AG04449 (cell line): ENCODE measurements at regions not wholly inside any gene's neighbourhood (a gene's known extent, or its start where the extent isn't known, plus 50 kb on each side); places are given as distances from the start of the nearest gene placed in this dataset.

Experiments used
- CTCF ChIA-PET: fragments of 350-600 bp; formaldehyde crosslinking; extraction: SDS; loops from one replicate; lab custom pipeline; 2021; ENCODE audit warnings: antibody characterized with exemption; lab: Yijun Ruan, JAX
- POLR2A ChIA-PET: fragments of 400-600, 350-600 bp; formaldehyde crosslinking; extraction: SDS; loops from one replicate; lab custom pipeline; 2020; ENCODE audit warnings: antibody characterized with exemption, inconsistent platforms; lab: Yijun Ruan, JAX
- DNase-seq: peaks from one replicate; pipeline ENCODE4 v3.0.0-alpha.2; 2010; ENCODE audit warnings: low read depth, low spot score
- H3K4me3 ChIP-seq: 2 replicates; pipeline ENCODE4 v1.5.1; 2011; ENCODE audit warnings: low read depth, mild to moderate bottlenecking, control low read depth, low read length
- TF ChIP-seq, protein P1 (sequence below): IDR thresholded peaks from one replicate; pipeline ENCODE4 v1.5.1; 2011; ENCODE audit warnings: mild to moderate bottlenecking, moderate library complexity, low read length, control low read depth, inconsistent platforms; ENCODE audit not compliant: insufficient read depth; ENCODE audit errors: missing control alignments

DNA sequence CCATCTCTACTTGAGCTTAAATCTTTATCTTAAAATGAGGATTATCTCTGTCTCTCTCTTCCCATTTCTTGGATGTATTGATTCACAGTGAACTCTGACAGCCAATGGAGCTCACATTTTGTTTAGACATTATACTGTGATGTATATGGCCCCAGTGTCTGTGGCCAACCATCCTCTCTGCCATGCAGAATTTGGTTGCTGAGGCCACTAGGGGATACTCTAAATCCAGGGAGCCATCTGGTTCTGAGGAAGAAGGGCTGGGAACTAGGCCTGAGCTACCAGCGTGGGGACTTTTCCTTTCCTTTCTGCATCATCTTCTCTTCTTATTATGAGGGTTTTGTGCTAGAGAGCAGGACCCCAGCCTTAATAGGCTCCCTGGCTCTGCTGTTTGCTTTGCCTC lies 59.1 kb upstream of the RIPOR2 start:
- POLR2A ChIA-PET = no interaction called here
- TF ChIP-seq, protein P1, sequence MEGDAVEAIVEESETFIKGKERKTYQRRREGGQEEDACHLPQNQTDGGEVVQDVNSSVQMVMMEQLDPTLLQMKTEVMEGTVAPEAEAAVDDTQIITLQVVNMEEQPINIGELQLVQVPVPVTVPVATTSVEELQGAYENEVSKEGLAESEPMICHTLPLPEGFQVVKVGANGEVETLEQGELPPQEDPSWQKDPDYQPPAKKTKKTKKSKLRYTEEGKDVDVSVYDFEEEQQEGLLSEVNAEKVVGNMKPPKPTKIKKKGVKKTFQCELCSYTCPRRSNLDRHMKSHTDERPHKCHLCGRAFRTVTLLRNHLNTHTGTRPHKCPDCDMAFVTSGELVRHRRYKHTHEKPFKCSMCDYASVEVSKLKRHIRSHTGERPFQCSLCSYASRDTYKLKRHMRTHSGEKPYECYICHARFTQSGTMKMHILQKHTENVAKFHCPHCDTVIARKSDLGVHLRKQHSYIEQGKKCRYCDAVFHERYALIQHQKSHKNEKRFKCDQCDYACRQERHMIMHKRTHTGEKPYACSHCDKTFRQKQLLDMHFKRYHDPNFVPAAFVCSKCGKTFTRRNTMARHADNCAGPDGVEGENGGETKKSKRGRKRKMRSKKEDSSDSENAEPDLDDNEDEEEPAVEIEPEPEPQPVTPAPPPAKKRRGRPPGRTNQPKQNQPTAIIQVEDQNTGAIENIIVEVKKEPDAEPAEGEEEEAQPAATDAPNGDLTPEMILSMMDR = peak; percentile 17
- no peak overlapping the region for H3K4me3 ChIP-seq
- CTCF ChIA-PET = interaction anchor here (0.7 to 7.2 kb wide), 19 partner anchors 8 to 220 kb away, joined by 3 to 188 read pairs (median 5); no protein-coding TSS in a partner anchor
- DNase-seq = no peak

DNA sequence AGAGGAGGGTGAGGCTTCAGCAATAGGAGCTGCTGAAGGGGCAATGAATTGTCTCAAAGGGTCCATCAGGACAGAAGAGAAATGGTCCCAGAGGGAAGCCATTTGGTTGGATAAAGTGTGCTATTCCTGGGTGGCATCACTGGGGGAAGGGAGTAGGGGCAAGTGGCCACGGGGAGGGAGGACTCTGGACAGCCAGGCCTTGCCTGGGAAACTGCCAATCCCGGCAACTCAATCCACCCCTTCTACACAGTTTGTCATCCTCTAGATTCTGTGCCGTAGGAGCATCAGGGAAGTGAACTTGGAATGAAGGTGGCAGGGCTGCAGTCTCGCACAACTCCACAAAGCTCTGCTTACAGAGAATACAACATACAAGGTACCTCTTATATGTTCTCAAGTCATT lies 59.5 kb upstream of the RIPOR2 start:
- TF ChIP-seq, protein P1 = no peak

DNA sequence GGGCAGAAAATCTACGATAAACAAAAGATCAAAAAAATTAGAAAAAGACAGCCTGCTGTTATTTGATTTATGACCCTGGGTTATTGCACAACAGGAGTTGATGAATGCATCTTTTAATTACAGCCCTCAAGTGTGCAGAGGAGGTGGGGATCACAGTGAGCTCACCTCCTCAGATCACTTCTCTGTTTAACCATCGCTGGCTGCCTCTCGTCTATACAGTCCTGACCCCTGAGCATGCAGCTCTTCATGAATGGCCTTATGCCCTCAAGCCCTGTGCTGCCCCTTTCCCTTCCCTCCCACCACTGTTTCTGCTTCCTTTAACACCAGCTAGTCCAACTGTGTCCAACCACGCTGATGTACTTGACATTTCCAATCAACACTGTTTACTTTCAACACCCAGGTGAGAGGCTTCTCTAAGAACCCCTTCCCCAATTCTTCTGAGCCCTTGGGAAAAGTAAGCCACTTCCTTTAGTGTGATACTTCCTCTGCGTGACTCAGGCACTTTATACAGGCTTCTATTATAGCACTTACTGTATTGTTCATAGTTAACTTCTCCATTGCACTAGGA lies 60.6 kb upstream of the RIPOR2 start:
- POLR2A ChIA-PET = no interaction called here
- DNase-seq = no peak
- TF ChIP-seq, protein P1 = no peak
- H3K4me3 ChIP-seq = no peak overlapping the region
- CTCF ChIA-PET = interaction anchor here (1.1 to 7.2 kb wide), 4 partner anchors 9 to 143 kb away, joined by 3 to 188 read pairs (median 10); no protein-coding TSS in a partner anchor

More for the DNA sequence above, 59.5 kb upstream of the RIPOR2 start:
- POLR2A ChIA-PET = no interaction called here
- no peak overlapping the region for H3K4me3 ChIP-seq
- DNase-seq = no peak
- CTCF ChIA-PET = interaction anchor here (1.0 to 7.2 kb wide), 15 partner anchors 7 to 142 kb away, joined by 3 to 188 read pairs (median 5); no protein-coding TSS in a partner anchor

DNA sequence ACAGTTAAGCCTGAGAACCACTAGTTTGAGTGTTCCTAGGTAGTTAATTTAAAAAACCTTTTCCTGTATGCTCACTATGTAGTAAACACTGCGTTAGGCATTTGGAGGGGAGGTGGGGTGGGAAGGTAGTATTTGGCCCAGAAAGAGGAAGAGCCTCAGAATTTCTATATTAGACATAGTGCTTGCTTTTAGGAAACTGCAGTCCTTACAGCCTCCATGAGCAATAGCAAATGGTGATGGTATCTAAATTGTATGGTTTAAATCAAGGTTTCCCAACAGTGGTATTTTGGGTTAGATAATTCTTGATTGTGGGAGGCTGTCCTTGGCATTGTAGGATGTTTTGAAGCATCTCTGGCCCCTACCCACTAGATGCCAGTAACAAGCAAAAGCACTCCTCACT lies 61.5 kb upstream of the RIPOR2 start:
- H3K4me3 ChIP-seq = no peak overlapping the region
- ChIA-PET CTCF (interaction anchor here (1.1 kb wide), 1 partner anchor 8 kb away, joined by 3 read pairs; no protein-coding TSS in a partner anchor), POLR2A (no interaction called here)
- DNase-seq = no peak
- TF ChIP-seq, protein P1 = no peak

DNA sequence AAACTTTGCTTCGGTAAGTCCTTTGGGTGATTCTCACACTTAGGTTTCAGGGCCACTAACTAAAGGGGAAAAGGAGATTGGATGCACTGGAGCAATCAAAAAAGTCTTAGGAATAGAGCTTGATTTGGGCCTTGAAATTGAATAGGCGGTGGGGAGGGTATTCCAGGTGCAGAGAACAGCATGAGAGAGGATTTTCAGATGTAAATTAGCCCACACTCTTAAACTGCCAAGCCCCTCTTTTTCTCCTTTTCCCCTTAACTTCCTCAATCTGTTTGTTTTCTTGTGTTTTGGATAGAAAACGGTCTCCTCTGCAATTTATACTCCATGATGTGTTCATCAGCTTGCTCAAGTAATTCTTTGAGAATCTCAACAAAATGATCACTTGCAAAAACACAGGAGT lies 62.1 kb upstream of the RIPOR2 start:
- DNase-seq = no peak
- POLR2A ChIA-PET = no interaction called here
- H3K4me3 ChIP-seq = no peak overlapping the region
- CTCF ChIA-PET = no interaction called here
- TF ChIP-seq, protein P1 = no peak

DNA sequence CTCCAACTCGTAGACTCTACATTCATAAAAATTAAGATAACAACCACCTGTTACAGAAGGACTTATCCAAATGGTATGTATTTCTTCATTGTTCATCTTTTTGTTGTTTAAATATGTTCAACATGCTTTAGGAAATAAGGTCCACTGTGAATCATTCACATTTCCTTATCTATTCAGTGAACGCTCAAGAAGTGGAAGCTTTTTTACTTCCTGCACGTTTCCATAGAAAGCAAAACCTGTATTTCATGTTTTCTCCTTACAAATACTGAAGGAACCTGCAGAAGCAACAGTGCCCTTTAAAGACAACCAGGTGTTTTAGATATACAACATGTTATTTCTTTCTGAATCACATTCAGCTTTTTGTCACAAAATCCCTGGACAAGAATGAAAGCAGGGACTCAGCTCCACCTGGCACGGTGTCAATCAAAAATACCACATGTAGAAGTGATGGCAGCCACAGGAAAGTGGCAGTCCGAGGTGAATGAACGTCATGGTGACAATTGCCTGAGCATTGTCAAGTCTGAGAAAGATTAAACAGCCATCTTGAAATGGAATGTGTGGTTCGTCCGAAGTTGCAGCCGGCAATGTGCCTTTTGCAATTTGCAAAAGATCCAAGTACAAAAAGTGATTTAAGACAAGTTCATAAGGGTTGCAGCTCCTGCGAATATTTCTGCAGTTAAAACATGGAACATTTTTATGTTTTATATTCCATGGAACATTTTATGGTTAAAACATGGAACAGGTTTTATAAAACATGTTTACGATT lies 66.7 kb upstream of the RIPOR2 start:
- CTCF ChIA-PET = interaction anchor here (0.9 to 5.4 kb wide), 2 partner anchors 8 to 11 kb away, joined by 4 to 47 read pairs; no protein-coding TSS in a partner anchor

More for the DNA sequence above, 66.7 kb upstream of the RIPOR2 start:
- no peak overlapping the region for H3K4me3 ChIP-seq
- POLR2A ChIA-PET = no interaction called here
- no peak for DNase-seq
- TF ChIP-seq, protein P1 = no peak
